RWPE2 (cell line): ENCODE measurements at regions not wholly inside any gene's neighbourhood (a gene's known extent, or its start where the extent isn't known, plus 50 kb on each side); places are given as distances from the start of the nearest gene placed in this dataset.

Experiments
- ATAC-seq: fragments of 200-7000 bp; cut with Tn5 transposase; 3 replicates; pipeline ENCODE4 v1.9.1; 2021; ENCODE audit warnings: low read depth
- DNase-seq: peaks from one replicate; pipeline ENCODE4 v3.0.0-alpha.2; 2020; ENCODE audit warnings: low spot score
- H3K27ac ChIP-seq: fragments of 450-650 bp; 2 replicates; pipeline ENCODE4 v1.5.1; 2017; ENCODE audit warnings: mild to moderate bottlenecking; ENCODE audit not compliant: poor library complexity, severe bottlenecking
- H3K27me3 ChIP-seq: fragments of 250-450 bp; sonication (Bioruptor Pico); 2 replicates; pipeline ENCODE4 v1.5.1; 2021; ENCODE audit warnings: mild to moderate bottlenecking, moderate library complexity; ENCODE audit not compliant: insufficient read depth, poor library complexity, severe bottlenecking
- H3K36me3 ChIP-seq: fragments of 250-450 bp; sonication (Bioruptor Pico); 2 replicates; pipeline ENCODE4 v1.5.1; 2020; ENCODE audit warnings: low read depth, mild to moderate bottlenecking, moderate library complexity
- H3K4me1 ChIP-seq: fragments of 250-450 bp; sonication (Bioruptor Pico); 2 replicates; pipeline ENCODE4 v1.5.1; 2021; ENCODE audit warnings: mild to moderate bottlenecking, moderate library complexity; ENCODE audit not compliant: insufficient read depth, poor library complexity, severe bottlenecking
- H3K4me3 ChIP-seq: fragments of 250-450 bp; sonication (Bioruptor Pico); 2 replicates; pipeline ENCODE4 v1.5.1; 2021; ENCODE audit warnings: mild to moderate bottlenecking, moderate library complexity; ENCODE audit not compliant: severe bottlenecking
- H3K9me3 ChIP-seq: fragments of 250-450 bp; sonication (Bioruptor Pico); 2 replicates; pipeline ENCODE4 v1.5.1; 2021; ENCODE audit warnings: mild to moderate bottlenecking, moderate library complexity; ENCODE audit not compliant: severe bottlenecking
- CTCF ChIP-seq: fragments of 450-650 bp; IDR thresholded peaks from one replicate; pipeline ENCODE4 v1.5.1; 2017; ENCODE audit warnings: mild to moderate bottlenecking, moderate library complexity; ENCODE audit not compliant: poor library complexity, severe bottlenecking

GRCh38 chr5:87997662-87998061 lies 271.0 kb downstream of the TMEM161B start:
- ATAC-seq: no peak
- Histone ChIP-seq H3K27ac (no peak overlapping the region), H3K4me3 (no peak overlapping the region), H3K36me3 (no peaks in the 10 kb centered on the region), H3K4me1 (no peaks in the 10 kb centered on the region), H3K27me3 (no peaks in the 10 kb centered on the region), H3K9me3 (no peaks in the 10 kb centered on the region)
- TF ChIP-seq CTCF: no peak
- DNase-seq: no peak

- no peak overlapping the region for H3K27ac ChIP-seq
- TF ChIP-seq CTCF: no peak
- ATAC-seq (no peak), DNase-seq (no peak)
- H3K9me3 ChIP-seq: peaks cover 2% of the 10 kb centered on the region
- no peak overlapping the region for H3K4me3 ChIP-seq
- H3K36me3 ChIP-seq: no peaks in the 10 kb centered on the region
- peaks cover 7% of the 10 kb centered on the region for H3K27me3 ChIP-seq
- H3K4me1 ChIP-seq: no peaks in the 10 kb centered on the region
Observed at GRCh38 chr5:87966213-87966612, 302.4 kb downstream of the TMEM161B start.

- H3K4me3 ChIP-seq: no peak overlapping the region
- no peaks in the 10 kb centered on the region for H3K36me3 ChIP-seq
- peaks cover 4% of the 10 kb centered on the region for H3K27me3 ChIP-seq
- no peak for DNase-seq
- TF ChIP-seq CTCF: no peak
- H3K9me3 ChIP-seq: no peaks in the 10 kb centered on the region
- H3K4me1 ChIP-seq: no peaks in the 10 kb centered on the region
- no peak for ATAC-seq
- no peak overlapping the region for H3K27ac ChIP-seq
Observed at GRCh38 chr5:87954121-87954520, 314.5 kb downstream of the TMEM161B start.

- Histone ChIP-seq H3K4me1 (no peaks in the 10 kb centered on the region), H3K4me3 (no peak overlapping the region), H3K36me3 (no peaks in the 10 kb centered on the region), H3K27me3 (no peaks in the 10 kb centered on the region), H3K27ac (no peak overlapping the region), H3K9me3 (no peaks in the 10 kb centered on the region)
- ATAC-seq (no peak), DNase-seq (no peak)
- TF ChIP-seq CTCF: no peak
Observed at GRCh38 chr5:87951661-87952060, 317.0 kb downstream of the TMEM161B start.

- no peak overlapping the region for H3K27ac ChIP-seq
- no peaks in the 10 kb centered on the region for H3K9me3 ChIP-seq
- no peaks in the 10 kb centered on the region for H3K27me3 ChIP-seq
- ATAC-seq (no peak), DNase-seq (no peak)
- no peaks in the 10 kb centered on the region for H3K4me1 ChIP-seq
- no peak overlapping the region for H3K4me3 ChIP-seq
- no peak for TF ChIP-seq CTCF
- H3K36me3 ChIP-seq: no peaks in the 10 kb centered on the region
Observed at GRCh38 chr5:87949676-87950631, 318.7 kb downstream of the TMEM161B start.
